Lung (tissue), 11 donors: ENCODE measurements at regions not wholly inside any gene's neighbourhood (a gene's known extent, or its start where the extent isn't known, plus 50 kb on each side); places are given as distances from the start of the nearest gene placed in this dataset.

ENCODE experiments used
- ATAC-seq: fragments of 200-7000 bp; cut with Tn5 transposase; one replicate; pipeline ENCODE4 v1.9.1; 2020; ENCODE audit warnings: moderate number of reproducible peaks; ENCODE audit not compliant: insufficient read depth, low FRiP score
- DNase-seq, 3 donors: peaks; one replicate each; pipeline ENCODE4 v3.0.0-alpha.2; 2013 to 2017
- H3K27ac ChIP-seq, 2 donors: one replicate each; pipeline ENCODE4 v1.5.1; 2013; ENCODE audit warnings: mild to moderate bottlenecking in 2 of 2, moderate library complexity in 2 of 2, control low read depth in 1 of 2, inconsistent platforms in 1 of 2, low read depth in 1 of 2, low read length in 1 of 2
- H3K27me3 ChIP-seq, 3 donors: one replicate each; pipeline ENCODE4 v1.5.1; 2013; ENCODE audit warnings: low read length in 2 of 3; ENCODE audit not compliant: control insufficient read depth in 3 of 3, insufficient read depth in 3 of 3
- H3K36me3 ChIP-seq, 4 donors: one replicate each; pipeline ENCODE4 v1.5.1; 2013; ENCODE audit warnings: low read length in 4 of 4, mild to moderate bottlenecking in 1 of 4, moderate library complexity in 1 of 4; ENCODE audit not compliant: control insufficient read depth in 4 of 4, insufficient read depth in 4 of 4
- H3K4me1 ChIP-seq, 5 donors: one replicate each; pipeline ENCODE4 v1.5.1; 2013; ENCODE audit warnings: low read length in 5 of 5, mild to moderate bottlenecking in 2 of 5, moderate library complexity in 1 of 5; ENCODE audit not compliant: control insufficient read depth in 5 of 5, insufficient read depth in 5 of 5
- H3K4me3 ChIP-seq: one replicate; pipeline ENCODE4 v1.5.1; 2013; ENCODE audit warnings: mild to moderate bottlenecking, control low read depth, moderate library complexity
- H3K9ac ChIP-seq, 2 donors: one replicate each; pipeline ENCODE4 v1.5.1; 2013; ENCODE audit warnings: low read length in 2 of 2, control low read depth in 1 of 2; ENCODE audit not compliant: insufficient read depth in 1 of 2
- H3K9me3 ChIP-seq, 4 donors: one replicate each; pipeline ENCODE4 v1.5.1; 2013; ENCODE audit warnings: low read length in 3 of 4, mild to moderate bottlenecking in 1 of 4, moderate library complexity in 1 of 4; ENCODE audit not compliant: control insufficient read depth in 4 of 4, insufficient read depth in 3 of 4
- CTCF ChIP-seq: IDR thresholded peaks from 2 replicates; pipeline ENCODE4 v1.5.1; 2012; ENCODE audit warnings: mild to moderate bottlenecking; ENCODE audit errors: control extremely low read depth, extremely low read depth
- WGBS, 2 donors: extraction: QIAGEN DNeasy Blood & Tissue Kit; methylation state at CpG; one replicate each; pipeline ENCODE4 v1.1.7; 2013; 5-methylcytosine and 5-hydroxymethylcytosine counted together
- donor health status: control.
- donor health status: control.
- donor health status: Bipolar disorder and iron deficiency.
- donor health status: healthy.
- donor health status: DM: yes; HTN: yes; CAD: no.

GRCh38 chr11:134691985-134692384, 279.9 kb upstream of the B3GAT1 start:
- Histone ChIP-seq H3K27ac (no peak overlapping the region), H3K27me3 (peaks cover 0 to 12% (median 4%) of the 10 kb centered on the region in 3 donors), H3K36me3 (no peaks in the 10 kb centered on the region), H3K4me1 (no peaks in the 10 kb centered on the region), H3K9ac (no peak overlapping the region), H3K9me3 (peaks cover 0 to 4% (median 0%) of the 10 kb centered on the region in 4 donors), H3K4me3 (no peak overlapping the region)
- 69 to 77% methylated on average over 6 of the region's 6 CpGs for WGBS, 2 donors
- no peak for TF ChIP-seq CTCF
- DNase-seq (no peak), ATAC-seq (no peak)

GRCh38 chr11:134691295-134691873, 279.3 kb upstream of the B3GAT1 start:
- H3K9ac ChIP-seq, result no peak overlapping the region
- H3K27ac ChIP-seq, result no peak overlapping the region
- peaks cover 0 to 4% (median 0%) of the 10 kb centered on the region in 4 donors for H3K9me3 ChIP-seq
- whole genome bisulfite sequencing, 2 donors, result 63 to 68% methylated on average over 13 of the region's 13 CpGs
- H3K27me3 ChIP-seq, result peaks cover 0 to 12% (median 4%) of the 10 kb centered on the region in 3 donors
- TF ChIP-seq CTCF, result no peak
- ATAC-seq (no peak), DNase-seq (no peak)
- no peaks in the 10 kb centered on the region for H3K36me3 ChIP-seq
- no peak overlapping the region for H3K4me3 ChIP-seq
- no peaks in the 10 kb centered on the region for H3K4me1 ChIP-seq

- Histone ChIP-seq H3K9ac (no peak overlapping the region), H3K27me3 (peaks cover 0 to 12% (median 4%) of the 10 kb centered on the region in 3 donors), H3K4me3 (no peak overlapping the region), H3K27ac (no peak overlapping the region), H3K4me1 (no peaks in the 10 kb centered on the region), H3K9me3 (peaks cover 0 to 4% (median 0%) of the 10 kb centered on the region in 4 donors), H3K36me3 (no peaks in the 10 kb centered on the region)
- TF ChIP-seq CTCF, result no peak
- no peak for DNase-seq
- WGBS, 2 donors, result 74 to 94% methylated on average over 2 of the region's 2 CpGs
- ATAC-seq, result no peak
Observed at GRCh38 chr11:134689886-134690285, 277.8 kb upstream of the B3GAT1 start.

- no peak overlapping the region for H3K9ac ChIP-seq
- no peak for TF ChIP-seq CTCF
- H3K36me3 ChIP-seq, result no peaks in the 10 kb centered on the region
- 64 to 72% methylated on average over 2 of the region's 2 CpGs for WGBS, 2 donors
- H3K4me1 ChIP-seq, result no peaks in the 10 kb centered on the region
- no peak overlapping the region for H3K4me3 ChIP-seq
- DNase-seq (no peak), ATAC-seq (no peak)
- peaks cover 0 to 12% (median 4%) of the 10 kb centered on the region in 3 donors for H3K27me3 ChIP-seq
- H3K27ac ChIP-seq, result no peak overlapping the region
- H3K9me3 ChIP-seq, result peaks cover 0 to 4% (median 0%) of the 10 kb centered on the region in 4 donors
Observed at GRCh38 chr11:134687548-134687947, 275.5 kb upstream of the B3GAT1 start.
